ENCODE measurements at regions not wholly inside any gene's neighbourhood (a gene's known extent, or its start where the extent isn't known, plus 50 kb on each side); places are given as distances from the start of the nearest gene placed in this dataset.

GRCh38 chr7:52498366-52498765 lies 537.1 kb upstream of the POM121L12 start:
- no peak for TF ChIP-seq CTCF (IDR thresholded peaks at IDR 0.05)
- no peak for TF ChIP-seq POLR2A (IDR thresholded peaks at IDR 0.05)
